Gastroesophageal sphincter (tissue), 3 donors: ENCODE measurements at regions not wholly inside any gene's neighbourhood (a gene's known extent, or its start where the extent isn't known, plus 50 kb on each side); places are given as distances from the start of the nearest gene placed in this dataset.

Source experiments
- CTCF ChIP-seq, 4 experiments: fragments of 200-600 bp in 2 of 4; fragments of 450-650 bp in 2 of 4; sonication (generic) in 1 of 4; IDR thresholded peaks; one replicate each; pipeline ENCODE4 v1.5.1; 2017 to 2019; ENCODE audit warnings: antibody characterized with exemption in 4 of 4, mild to moderate bottlenecking in 2 of 4, moderate library complexity in 2 of 4
- EP300 ChIP-seq: sonication (generic); formaldehyde crosslinking; IDR thresholded peaks from one replicate; pipeline ENCODE4 v1.6.1; 2017; ENCODE audit warnings: antibody characterized with exemption, mild to moderate bottlenecking
- POLR2A ChIP-seq, 2 donors: fragments of 450-650 bp; IDR thresholded peaks; one replicate each; pipeline ENCODE4 v1.6.1; 2017; ENCODE audit warnings: antibody characterized with exemption in 2 of 2, mild to moderate bottlenecking in 2 of 2, moderate library complexity in 1 of 2
- POLR2AphosphoS5 ChIP-seq: sonication (generic); formaldehyde crosslinking; IDR thresholded peaks from one replicate; pipeline ENCODE4 v1.6.1; 2017; ENCODE audit warnings: antibody characterized with exemption

- TF ChIP-seq CTCF (IDR thresholded peaks at IDR 0.05) (no peak), POLR2A (IDR thresholded peaks at IDR 0.05) (no peak), POLR2AphosphoS5 (no peak), EP300 (no peak)
These were observed 926.4 kb downstream of the IPMK start for GRCh38 chr10:57341294-57341693.
